ENCODE measurements at regions not wholly inside any gene's neighbourhood (a gene's known extent, or its start where the extent isn't known, plus 50 kb on each side); places are given as distances from the start of the nearest gene placed in this dataset.

DNA sequence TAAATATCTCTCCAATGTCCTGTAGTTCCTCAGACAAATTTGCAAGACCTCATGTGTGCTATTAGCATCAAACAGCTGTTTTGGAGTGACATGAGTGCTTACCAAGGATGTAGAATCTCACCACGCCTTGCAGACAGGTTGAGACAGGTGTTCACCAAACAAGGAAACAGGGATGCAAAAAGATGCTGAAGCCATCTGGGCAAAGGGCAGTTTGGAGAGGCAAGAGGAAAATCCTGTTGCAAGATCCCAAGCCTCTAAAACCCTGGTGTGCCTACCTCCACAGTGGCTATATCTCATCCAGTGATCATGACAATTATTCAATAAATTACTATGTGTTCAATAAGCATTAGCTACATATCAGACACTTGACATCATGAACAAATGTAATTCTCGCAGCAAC lies 373.7 kb downstream of the SOX9 start:
- no peaks in the 10 kb centered on the region for H3K4me1 ChIP-seq (replicated peaks)

GRCh38 chr17:72496461-72496860 lies 375.6 kb downstream of the SOX9 start:
- no peaks in the 10 kb centered on the region for H3K9me3 ChIP-seq (replicated peaks)
- no peak overlapping the region for H3K27ac ChIP-seq
- H3K4me1 ChIP-seq (replicated peaks), result no peaks in the 10 kb centered on the region
- no peak for DNase-seq (ENCODE audit: low read depth in 1 of 2, low spot score in 2 of 2)
- no peaks in the 10 kb centered on the region for H3K27me3 ChIP-seq (replicated peaks)
- no peaks in the 10 kb centered on the region for H3K36me3 ChIP-seq
- no peak overlapping the region for H3K4me3 ChIP-seq

More for the DNA sequence above, 373.7 kb downstream of the SOX9 start:
- Histone ChIP-seq H3K4me3 (no peak overlapping the region), H3K9me3 (replicated peaks) (no peaks in the 10 kb centered on the region), H3K36me3 (no peaks in the 10 kb centered on the region), H3K27me3 (replicated peaks) (no peaks in the 10 kb centered on the region), H3K27ac (no peak overlapping the region)
- no peak for DNase-seq (ENCODE audit: low read depth in 1 of 2, low spot score in 2 of 2)

- Histone ChIP-seq H3K4me1 (replicated peaks) (no peaks in the 10 kb centered on the region), H3K36me3 (no peaks in the 10 kb centered on the region), H3K27ac (no peak overlapping the region), H3K4me3 (no peak overlapping the region), H3K27me3 (replicated peaks) (no peaks in the 10 kb centered on the region), H3K9me3 (replicated peaks) (no peaks in the 10 kb centered on the region)
- DNase-seq (ENCODE audit: low read depth in 1 of 2, low spot score in 2 of 2), result no peak
Observed at GRCh38 chr17:72497915-72498314, 377.1 kb downstream of the SOX9 start.

- no peaks in the 10 kb centered on the region for H3K36me3 ChIP-seq
- H3K4me1 ChIP-seq (replicated peaks), result no peaks in the 10 kb centered on the region
- no peak overlapping the region for H3K27ac ChIP-seq
- no peak overlapping the region for H3K4me3 ChIP-seq
- DNase-seq (ENCODE audit: low read depth in 1 of 2, low spot score in 2 of 2), result no peak
- no peaks in the 10 kb centered on the region for H3K27me3 ChIP-seq (replicated peaks)
- H3K9me3 ChIP-seq (replicated peaks), result no peaks in the 10 kb centered on the region
Observed at GRCh38 chr17:72498364-72499210, 377.8 kb downstream of the SOX9 start.

- no peak for DNase-seq (ENCODE audit: low read depth in 1 of 2, low spot score in 2 of 2)
- no peaks in the 10 kb centered on the region for H3K27me3 ChIP-seq (replicated peaks)
- H3K9me3 ChIP-seq (replicated peaks), result no peaks in the 10 kb centered on the region
- no peak overlapping the region for H3K27ac ChIP-seq
- no peaks in the 10 kb centered on the region for H3K4me1 ChIP-seq (replicated peaks)
- no peaks in the 10 kb centered on the region for H3K36me3 ChIP-seq
- no peak overlapping the region for H3K4me3 ChIP-seq
Observed at GRCh38 chr17:72501404-72502370, 380.9 kb downstream of the SOX9 start.

DNA sequence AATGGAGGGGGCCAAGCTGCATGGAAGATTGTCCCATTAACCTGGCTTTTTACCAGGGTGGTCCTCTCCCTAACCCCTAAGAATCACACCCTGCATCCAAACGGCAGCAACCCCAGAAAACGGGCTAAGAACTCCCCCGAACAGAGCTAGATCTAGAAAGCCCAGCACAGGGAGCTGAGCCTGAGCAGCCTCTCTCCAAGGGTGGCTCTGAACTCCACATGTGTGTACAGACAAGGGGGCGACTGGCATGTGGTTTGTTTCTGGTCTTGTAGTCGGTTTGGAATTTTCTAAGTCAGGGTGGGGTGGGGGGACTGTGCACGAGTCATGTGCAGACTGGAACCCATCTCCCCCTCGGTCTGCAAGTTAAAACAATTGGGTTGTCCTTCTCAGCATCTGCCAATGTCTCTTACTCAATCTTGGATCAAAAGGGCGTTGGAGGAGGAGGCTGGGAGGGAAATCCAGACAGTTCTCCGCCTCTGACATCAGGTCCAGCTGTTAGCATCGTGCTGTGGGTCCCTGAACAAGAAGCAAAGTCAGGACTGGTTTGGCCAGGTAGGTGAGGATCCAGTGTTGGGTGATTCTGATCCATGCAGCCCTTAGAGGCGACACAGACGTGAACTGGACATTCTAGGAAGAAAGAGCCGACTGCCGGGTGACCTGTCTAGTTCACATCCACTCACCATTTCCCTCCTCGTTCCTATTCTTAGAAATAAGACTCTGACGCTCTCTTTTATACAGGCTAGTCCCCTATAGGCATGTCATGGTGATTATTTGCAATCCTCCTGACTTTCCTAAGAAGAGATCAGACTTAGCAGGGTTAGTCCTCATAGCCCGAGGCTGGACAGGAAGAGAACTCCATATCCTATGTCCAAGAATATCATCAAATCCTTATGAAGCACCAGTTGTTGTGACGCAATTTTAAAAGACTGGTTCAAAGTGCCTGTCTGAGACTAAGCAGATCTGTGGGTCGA lies 381.8 kb downstream of the SOX9 start:
- Histone ChIP-seq H3K4me1 (replicated peaks) (no peaks in the 10 kb centered on the region), H3K9me3 (replicated peaks) (no peaks in the 10 kb centered on the region), H3K36me3 (no peaks in the 10 kb centered on the region), H3K4me3 (no peak overlapping the region), H3K27me3 (replicated peaks) (no peaks in the 10 kb centered on the region), H3K27ac (no peak overlapping the region)
- no peak for DNase-seq (ENCODE audit: low read depth in 1 of 2, low spot score in 2 of 2)

DNA sequence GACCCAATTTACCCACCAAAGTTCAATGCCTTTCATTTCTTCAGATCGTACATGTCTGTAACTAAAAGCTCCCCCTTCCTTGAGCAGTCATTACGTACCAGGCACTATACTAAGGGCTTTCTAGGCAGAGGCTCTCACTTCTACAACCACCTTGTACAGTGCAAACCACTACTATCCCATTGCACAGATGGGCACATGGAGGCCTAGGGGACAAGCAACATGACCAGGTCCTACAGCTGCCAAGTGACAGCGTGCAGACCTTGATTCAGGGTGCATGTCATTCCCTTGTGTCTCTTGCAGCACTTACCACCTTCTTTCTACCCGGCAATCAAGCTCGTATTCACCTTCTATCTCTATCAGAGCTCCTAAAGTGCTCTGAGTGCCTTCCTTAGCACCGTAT lies 382.7 kb downstream of the SOX9 start:
- Histone ChIP-seq H3K9me3 (replicated peaks) (no peaks in the 10 kb centered on the region), H3K4me3 (no peak overlapping the region), H3K27me3 (replicated peaks) (no peaks in the 10 kb centered on the region), H3K36me3 (no peaks in the 10 kb centered on the region), H3K27ac (no peak overlapping the region), H3K4me1 (replicated peaks) (no peaks in the 10 kb centered on the region)
- no peak for DNase-seq (ENCODE audit: low read depth in 1 of 2, low spot score in 2 of 2)

DNA sequence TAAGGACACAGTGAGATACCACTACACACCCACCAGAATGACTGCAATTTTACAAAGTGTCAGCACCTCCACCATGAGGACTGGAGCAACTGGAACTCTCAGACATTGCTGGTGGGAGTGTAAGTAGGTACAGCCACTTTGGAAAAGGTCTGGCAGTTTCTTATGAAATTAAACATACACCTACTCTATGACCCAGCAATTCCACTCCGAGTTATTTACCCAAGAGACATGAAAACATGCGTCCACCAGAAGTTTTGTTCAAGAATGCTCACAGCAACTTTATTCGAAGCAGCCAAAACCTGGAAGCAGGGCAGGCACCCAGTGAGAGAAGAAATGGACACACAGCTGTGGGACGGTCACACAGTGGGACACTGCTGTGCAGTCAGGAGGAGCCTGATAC lies 384.0 kb downstream of the SOX9 start:
- no peaks in the 10 kb centered on the region for H3K4me1 ChIP-seq (replicated peaks)
- no peaks in the 10 kb centered on the region for H3K36me3 ChIP-seq
- H3K4me3 ChIP-seq, result no peak overlapping the region
- no peaks in the 10 kb centered on the region for H3K9me3 ChIP-seq (replicated peaks)
- H3K27me3 ChIP-seq (replicated peaks), result no peaks in the 10 kb centered on the region
- H3K27ac ChIP-seq, result no peak overlapping the region
- no peak for DNase-seq (ENCODE audit: low read depth in 1 of 2, low spot score in 2 of 2)

DNA sequence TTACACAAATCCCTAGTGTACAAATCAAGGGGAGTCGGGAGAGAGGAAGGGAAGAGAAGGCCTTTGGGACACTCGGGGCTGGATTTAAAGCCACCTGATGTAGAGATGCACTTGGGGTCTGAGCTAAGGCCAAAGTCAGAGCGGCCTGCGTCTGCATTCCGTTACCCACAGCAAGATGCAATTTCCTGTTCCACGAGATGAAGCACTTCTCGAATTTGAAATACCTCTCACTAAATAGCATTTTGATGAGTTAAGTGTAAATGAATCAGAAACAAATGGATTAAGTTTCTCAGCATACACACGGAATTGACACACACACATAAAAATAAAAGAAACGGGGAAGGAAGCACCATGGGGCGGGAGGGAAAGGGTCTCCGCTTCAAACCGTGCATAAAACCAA lies 386.0 kb downstream of the SOX9 start:
- no peaks in the 10 kb centered on the region for H3K36me3 ChIP-seq
- H3K9me3 ChIP-seq (replicated peaks), result no peaks in the 10 kb centered on the region
- no peaks in the 10 kb centered on the region; the same call in 1 of the 2 replicates for H3K4me1 ChIP-seq (replicated peaks)
- DNase-seq (ENCODE audit: low read depth in 1 of 2, low spot score in 2 of 2), result no peak
- no peak overlapping the region for H3K4me3 ChIP-seq
- no peak overlapping the region for H3K27ac ChIP-seq
- no peaks in the 10 kb centered on the region for H3K27me3 ChIP-seq (replicated peaks)

DNA sequence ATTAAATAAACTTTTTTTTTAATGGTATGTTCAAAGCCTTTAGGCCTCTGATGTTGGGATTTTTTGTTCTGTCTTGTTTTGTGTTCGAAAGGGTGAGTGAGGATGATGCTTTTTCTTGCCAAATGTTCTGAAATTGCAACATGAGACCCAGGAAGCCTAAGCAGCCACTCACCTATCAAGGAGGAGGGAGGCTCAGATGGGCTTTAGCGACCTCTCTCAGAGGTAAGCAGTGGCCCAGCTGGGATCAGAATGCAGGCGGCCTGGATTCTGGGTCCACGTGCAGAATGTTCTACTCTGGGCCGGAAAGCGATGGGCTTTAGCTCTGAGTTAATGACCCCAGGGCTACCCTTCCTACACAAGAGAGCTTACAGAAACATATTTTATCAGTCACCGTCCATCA lies 386.6 kb downstream of the SOX9 start:
- Histone ChIP-seq H3K4me1 (replicated peaks) (no peaks in the 10 kb centered on the region; the same call in 1 of the 2 replicates), H3K27me3 (replicated peaks) (no peaks in the 10 kb centered on the region), H3K9me3 (replicated peaks) (no peaks in the 10 kb centered on the region), H3K4me3 (no peak overlapping the region), H3K27ac (no peak overlapping the region), H3K36me3 (no peaks in the 10 kb centered on the region)
- no peak for DNase-seq (ENCODE audit: low read depth in 1 of 2, low spot score in 2 of 2)

DNA sequence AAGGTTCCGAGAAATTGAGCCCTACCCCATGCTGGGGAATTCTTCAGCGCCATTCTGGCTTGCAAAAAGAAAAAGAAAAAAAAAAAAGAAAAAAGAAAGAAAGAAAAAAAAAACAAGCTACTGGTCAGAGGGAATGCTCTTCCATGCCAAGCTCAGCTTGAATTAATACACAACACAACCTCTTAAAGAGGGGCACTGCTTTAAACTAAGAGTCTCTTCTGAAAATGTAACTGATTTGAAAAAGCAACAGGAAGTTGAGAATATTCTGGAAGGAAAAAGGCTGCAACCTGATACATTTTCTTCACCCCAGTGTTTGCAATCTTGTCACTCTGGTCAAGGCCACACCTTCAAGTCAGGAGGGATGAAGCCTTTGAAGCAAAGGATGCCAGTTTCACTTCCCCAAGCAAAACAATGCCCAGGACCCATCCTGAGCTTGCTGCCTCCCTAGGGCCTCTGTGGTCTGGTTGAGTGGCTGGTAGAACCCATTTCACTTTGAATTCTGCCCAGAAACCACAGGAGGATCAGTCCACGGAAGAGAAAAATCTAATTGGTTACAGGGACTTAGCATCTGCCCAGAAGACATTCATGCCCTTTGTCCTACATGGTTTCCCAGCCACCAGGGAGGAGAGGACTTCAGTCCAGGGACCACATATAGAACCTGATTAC lies 389.7 kb downstream of the SOX9 start:
- no peak for DNase-seq (ENCODE audit: low read depth in 1 of 2, low spot score in 2 of 2)
- Histone ChIP-seq H3K27ac (no peak overlapping the region), H3K4me3 (no peak overlapping the region), H3K27me3 (replicated peaks) (no peaks in the 10 kb centered on the region), H3K9me3 (replicated peaks) (no peaks in the 10 kb centered on the region), H3K36me3 (no peaks in the 10 kb centered on the region), H3K4me1 (replicated peaks) (peaks cover 3% of the 10 kb centered on the region; the same call in 1 of the 2 replicates)

- no peak overlapping the region for H3K27ac ChIP-seq
- DNase-seq (ENCODE audit: low read depth in 1 of 2, low spot score in 2 of 2), result no peak
Observed at GRCh38 chr17:72511242-72511641, 390.4 kb downstream of the SOX9 start.

DNA sequence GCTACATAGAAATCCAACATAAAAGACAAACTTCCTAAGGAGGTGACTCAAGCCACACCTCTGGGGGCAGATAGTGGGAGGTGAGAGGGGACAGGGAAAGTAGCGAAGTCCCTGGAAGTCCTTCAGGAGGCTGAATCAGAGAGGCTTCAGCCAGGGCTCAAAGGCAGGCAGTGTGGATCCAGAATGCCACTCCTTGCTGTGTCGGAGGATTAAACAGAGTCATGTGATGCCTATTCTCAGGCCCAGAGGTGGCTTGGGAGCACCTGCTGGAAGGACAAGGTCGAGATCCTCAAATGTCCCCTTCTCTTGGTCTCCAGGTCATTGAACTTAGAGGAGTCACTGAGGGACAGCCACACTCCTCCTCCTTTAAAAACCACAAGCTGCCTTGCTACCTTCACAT lies 391.1 kb downstream of the SOX9 start:
- Histone ChIP-seq H3K4me1 (replicated peaks) (peaks cover 3% of the 10 kb centered on the region; the same call in 1 of the 2 replicates), H3K27me3 (replicated peaks) (no peaks in the 10 kb centered on the region), H3K36me3 (no peaks in the 10 kb centered on the region), H3K27ac (no peak overlapping the region), H3K4me3 (no peak overlapping the region), H3K9me3 (replicated peaks) (no peaks in the 10 kb centered on the region)
- no peak for DNase-seq (ENCODE audit: low read depth in 1 of 2, low spot score in 2 of 2)

More at GRCh38 chr17:72511242-72511641, 390.4 kb downstream of the SOX9 start:
- H3K4me1 ChIP-seq (replicated peaks), result peaks cover 3% of the 10 kb centered on the region; the same call in 1 of the 2 replicates
- H3K4me3 ChIP-seq, result no peak overlapping the region
- H3K36me3 ChIP-seq, result no peaks in the 10 kb centered on the region
- H3K9me3 ChIP-seq (replicated peaks), result no peaks in the 10 kb centered on the region
- no peaks in the 10 kb centered on the region for H3K27me3 ChIP-seq (replicated peaks)

Measured in SJSA1 (cell line).